ENCODE measurements at regions not wholly inside any gene's neighbourhood (a gene's known extent, or its start where the extent isn't known, plus 50 kb on each side); places are given as distances from the start of the nearest gene placed in this dataset.

DNA sequence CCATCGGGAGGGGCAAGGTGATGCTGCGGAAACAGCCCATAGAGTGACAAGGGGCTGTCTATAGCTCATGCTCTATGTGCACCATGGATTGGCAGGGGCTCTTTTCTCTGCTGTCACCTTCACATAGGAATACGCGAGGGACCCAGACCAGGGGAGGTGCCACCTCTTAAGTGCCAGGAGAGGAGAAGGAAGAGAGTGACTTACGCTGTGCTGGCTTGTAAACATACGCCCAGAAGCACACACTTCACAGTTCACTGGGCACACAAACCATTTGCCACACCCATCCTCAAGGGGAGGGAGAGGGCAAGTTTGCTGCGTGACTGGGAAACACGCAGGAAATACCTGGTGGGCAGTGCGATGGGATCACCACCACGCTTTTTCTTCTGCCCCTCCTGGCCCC, 65.1 kb upstream of the GPR45 start:
- no peak overlapping the region for H3K4me2 ChIP-seq
- DNase-seq (ENCODE audit: low spot score), result no peak

DNA sequence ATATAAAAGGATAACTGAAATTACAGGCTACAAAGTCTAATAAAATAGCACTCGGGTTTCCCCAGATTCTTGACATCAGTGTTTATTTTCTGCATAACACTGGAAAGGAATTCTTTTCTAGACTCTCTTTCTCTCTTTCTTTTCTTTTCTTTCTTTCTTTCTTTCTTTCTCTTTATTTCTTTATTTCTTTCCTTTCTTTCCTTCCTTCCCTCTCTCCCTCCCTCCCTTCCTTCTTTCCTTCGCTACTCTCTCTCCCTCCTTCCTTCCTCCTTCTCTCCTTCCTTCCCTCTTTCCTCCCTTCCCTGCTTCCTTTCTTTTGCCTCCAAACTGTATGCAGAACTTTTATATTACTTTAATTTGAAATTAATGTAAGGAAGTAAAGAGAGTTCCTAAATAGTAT, 64.5 kb upstream of the GPR45 start:
- Histone ChIP-seq H3K9me3 (ENCODE audit: low read depth) (no peaks in the 10 kb centered on the region), H3K9me2 (replicated peaks; ENCODE audit: insufficient read depth) (no peaks in the 10 kb centered on the region), H4K20me1 (ENCODE audit: insufficient read depth, poor library complexity, severe bottlenecking) (no peaks in the 10 kb centered on the region), H3K36me3 (replicated peaks; ENCODE audit: insufficient read depth, low read depth) (no peaks in the 10 kb centered on the region), H3K27me3 (peaks cover 24% of the 10 kb centered on the region), H3K27ac (no peak overlapping the region), H2AFZ (no peak overlapping the region), H3K4me3 (no peak overlapping the region), H3K79me2 (no peaks in the 10 kb centered on the region), H3K4me2 (no peak overlapping the region), H3K4me1 (ENCODE audit: insufficient read depth) (no peaks in the 10 kb centered on the region)
- no peak for TF ChIP-seq EZH2 (IDR thresholded peaks at IDR 0.05; ENCODE audit: borderline replicate concordance)
- TF ChIP-seq EZH2phosphoT487 (IDR thresholded peaks at IDR 0.05; ENCODE audit: low read depth, severe bottlenecking, unreplicated experiment), result no peak
- TF ChIP-seq, protein P1, sequence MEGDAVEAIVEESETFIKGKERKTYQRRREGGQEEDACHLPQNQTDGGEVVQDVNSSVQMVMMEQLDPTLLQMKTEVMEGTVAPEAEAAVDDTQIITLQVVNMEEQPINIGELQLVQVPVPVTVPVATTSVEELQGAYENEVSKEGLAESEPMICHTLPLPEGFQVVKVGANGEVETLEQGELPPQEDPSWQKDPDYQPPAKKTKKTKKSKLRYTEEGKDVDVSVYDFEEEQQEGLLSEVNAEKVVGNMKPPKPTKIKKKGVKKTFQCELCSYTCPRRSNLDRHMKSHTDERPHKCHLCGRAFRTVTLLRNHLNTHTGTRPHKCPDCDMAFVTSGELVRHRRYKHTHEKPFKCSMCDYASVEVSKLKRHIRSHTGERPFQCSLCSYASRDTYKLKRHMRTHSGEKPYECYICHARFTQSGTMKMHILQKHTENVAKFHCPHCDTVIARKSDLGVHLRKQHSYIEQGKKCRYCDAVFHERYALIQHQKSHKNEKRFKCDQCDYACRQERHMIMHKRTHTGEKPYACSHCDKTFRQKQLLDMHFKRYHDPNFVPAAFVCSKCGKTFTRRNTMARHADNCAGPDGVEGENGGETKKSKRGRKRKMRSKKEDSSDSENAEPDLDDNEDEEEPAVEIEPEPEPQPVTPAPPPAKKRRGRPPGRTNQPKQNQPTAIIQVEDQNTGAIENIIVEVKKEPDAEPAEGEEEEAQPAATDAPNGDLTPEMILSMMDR (IDR thresholded peaks at IDR 0.05; ENCODE audit: poor library complexity), result no peak
- WGBS (ENCODE audit: low lambda C conversion rate, missing lambda C conversion rate), result 57% methylated on average over 2 of the region's 2 CpGs
- DNase-seq (ENCODE audit: low spot score), result no peak

More for the DNA sequence above, 65.1 kb upstream of the GPR45 start:
- peaks cover 24% of the 10 kb centered on the region for H3K27me3 ChIP-seq
- no peaks in the 10 kb centered on the region for H3K9me3 ChIP-seq (ENCODE audit: low read depth)
- H3K79me2 ChIP-seq, result no peaks in the 10 kb centered on the region
- no peaks in the 10 kb centered on the region for H3K9me2 ChIP-seq (replicated peaks; ENCODE audit: insufficient read depth)
- no peak overlapping the region for H3K4me3 ChIP-seq
- no peak overlapping the region for H3K27ac ChIP-seq
- no peaks in the 10 kb centered on the region for H3K4me1 ChIP-seq (ENCODE audit: insufficient read depth)
- WGBS (ENCODE audit: low lambda C conversion rate, missing lambda C conversion rate), result 76% methylated on average over 10 of the region's 10 CpGs
- no peak for TF ChIP-seq EZH2phosphoT487 (IDR thresholded peaks at IDR 0.05; ENCODE audit: low read depth, severe bottlenecking, unreplicated experiment)
- TF ChIP-seq, protein P1 (IDR thresholded peaks at IDR 0.05; ENCODE audit: poor library complexity), result no peak
- no peak for TF ChIP-seq EZH2 (IDR thresholded peaks at IDR 0.05; ENCODE audit: borderline replicate concordance)
- no peaks in the 10 kb centered on the region for H4K20me1 ChIP-seq (ENCODE audit: insufficient read depth, poor library complexity, severe bottlenecking)
- H3K36me3 ChIP-seq (replicated peaks; ENCODE audit: insufficient read depth, low read depth), result no peaks in the 10 kb centered on the region
- no peak overlapping the region for H2AFZ ChIP-seq

DNA sequence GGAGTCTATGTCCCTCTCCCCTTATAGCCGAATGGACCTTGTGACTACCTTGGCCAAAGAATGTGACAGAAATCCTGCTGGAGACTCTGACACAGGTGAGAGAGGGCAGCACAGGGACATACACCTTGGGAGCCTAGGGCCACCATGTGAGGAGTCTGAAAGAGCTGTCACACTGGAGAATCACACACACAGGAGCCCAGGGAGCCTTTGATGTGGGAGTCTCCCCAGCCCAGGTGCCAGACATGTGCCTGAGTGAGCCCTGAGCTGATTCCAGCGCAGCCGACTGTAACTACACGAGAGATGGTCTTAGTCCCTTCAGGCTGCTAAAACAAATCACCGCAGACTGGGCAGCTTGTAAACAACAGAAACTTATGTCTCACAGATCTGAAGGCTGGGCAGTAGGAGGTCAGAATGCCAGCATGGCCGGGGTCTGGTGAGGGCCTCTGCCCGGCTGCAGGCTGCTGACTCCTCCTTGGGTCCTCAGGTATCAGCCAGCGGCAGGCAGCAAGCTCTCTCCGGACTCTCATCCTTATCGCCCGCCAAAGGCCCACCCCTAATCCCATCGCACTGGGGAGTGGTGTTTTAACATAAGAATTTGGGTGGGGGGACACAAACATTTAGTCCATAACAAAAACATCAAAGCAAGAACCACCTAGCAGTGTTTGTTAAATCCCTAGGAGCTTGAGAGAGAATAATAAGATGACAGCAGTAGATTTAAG, 63.8 kb upstream of the GPR45 start:
- peaks cover 24% of the 10 kb centered on the region for H3K27me3 ChIP-seq
- no peak for DNase-seq (ENCODE audit: low spot score)
- H3K9me3 ChIP-seq (ENCODE audit: low read depth), result no peaks in the 10 kb centered on the region
- no peak overlapping the region for H2AFZ ChIP-seq
- no peaks in the 10 kb centered on the region for H3K36me3 ChIP-seq (replicated peaks; ENCODE audit: insufficient read depth, low read depth)
- TF ChIP-seq EZH2 (IDR thresholded peaks at IDR 0.05; ENCODE audit: borderline replicate concordance) (no peak), EZH2phosphoT487 (IDR thresholded peaks at IDR 0.05; ENCODE audit: low read depth, severe bottlenecking, unreplicated experiment) (no peak)
- TF ChIP-seq, protein P1 (IDR thresholded peaks at IDR 0.05; ENCODE audit: poor library complexity), result no peak
- H3K4me2 ChIP-seq, result no peak overlapping the region
- H4K20me1 ChIP-seq (ENCODE audit: insufficient read depth, poor library complexity, severe bottlenecking), result no peaks in the 10 kb centered on the region
- H3K9me2 ChIP-seq (replicated peaks; ENCODE audit: insufficient read depth), result no peaks in the 10 kb centered on the region
- 28% methylated on average over 12 of the region's 12 CpGs for WGBS (ENCODE audit: low lambda C conversion rate, missing lambda C conversion rate)
- no peak overlapping the region for H3K27ac ChIP-seq
- H3K4me1 ChIP-seq (ENCODE audit: insufficient read depth), result no peaks in the 10 kb centered on the region
- no peaks in the 10 kb centered on the region for H3K79me2 ChIP-seq
- no peak overlapping the region for H3K4me3 ChIP-seq
